Muscle layer of colon (tissue), 2 donors: ENCODE measurements at regions not wholly inside any gene's neighbourhood (a gene's known extent, or its start where the extent isn't known, plus 50 kb on each side); places are given as distances from the start of the nearest gene placed in this dataset.
A peak's percentile ranks its signal among the peaks of the same experiment; 100 is the strongest.

Source experiments
- H3K27ac ChIP-seq: one replicate; pipeline ENCODE4 v1.7.0; 2013; ENCODE audit warnings: low read depth, mild to moderate bottlenecking, low read length, moderate library complexity
- H3K27me3 ChIP-seq, 2 donors: one replicate each; pipeline ENCODE4 v1.7.0; 2013; ENCODE audit warnings: low read length in 2 of 2, mild to moderate bottlenecking in 2 of 2; ENCODE audit not compliant: insufficient read depth in 2 of 2, control insufficient read depth in 1 of 2
- H3K36me3 ChIP-seq: one replicate; pipeline ENCODE4 v1.7.0; 2013; ENCODE audit warnings: mild to moderate bottlenecking, low read length; ENCODE audit not compliant: insufficient read depth
- H3K4me1 ChIP-seq: one replicate; pipeline ENCODE4 v1.7.0; 2013; ENCODE audit warnings: mild to moderate bottlenecking, low read length; ENCODE audit not compliant: insufficient read depth
- H3K4me3 ChIP-seq, 2 donors: one replicate each; pipeline ENCODE4 v1.7.0; 2013; ENCODE audit warnings: low read length in 2 of 2, low read depth in 1 of 2, mild to moderate bottlenecking in 1 of 2, moderate library complexity in 1 of 2
- H3K9ac ChIP-seq: one replicate; pipeline ENCODE4 v1.7.0; 2013; ENCODE audit warnings: low read length
- H3K9me3 ChIP-seq: one replicate; pipeline ENCODE4 v1.7.0; 2013; ENCODE audit warnings: mild to moderate bottlenecking, low read length
- donor health status: abdominal sarcoma.
- donor health status: Adenocarcinoma of cecum.

DNA sequence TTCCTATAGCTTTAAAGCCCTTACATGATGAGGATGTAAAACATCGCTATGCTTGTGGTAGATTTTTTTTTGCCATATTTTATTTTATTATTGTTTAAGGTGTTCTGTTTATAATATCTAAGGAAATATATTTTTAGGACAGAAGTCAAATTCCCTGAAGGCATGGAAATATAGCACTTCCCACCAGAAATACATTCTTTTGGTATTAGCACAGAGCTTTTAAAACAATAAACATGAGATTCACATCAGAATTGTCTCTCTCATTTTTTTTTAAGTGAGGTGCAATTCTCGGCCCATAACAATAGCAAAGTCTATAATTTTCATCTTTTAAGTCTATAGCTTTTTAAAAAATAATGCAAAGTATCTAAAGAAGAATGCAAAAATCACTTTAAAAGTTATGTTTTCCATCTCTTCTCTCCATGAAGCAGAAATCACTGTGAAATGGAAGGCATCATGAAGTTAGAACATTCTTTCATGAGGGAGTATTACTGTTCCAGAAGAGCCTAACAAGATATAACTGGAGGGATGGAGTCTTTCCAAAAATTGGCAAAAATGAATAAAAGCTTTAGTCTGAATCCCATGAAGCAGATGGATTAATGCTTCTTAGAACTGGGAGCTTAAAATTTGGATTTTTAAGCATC is 283.6 kb upstream of the TRIB2 start:
- Histone ChIP-seq H3K9me3 (no peaks in the 10 kb centered on the region), H3K27ac (no peak overlapping the region), H3K36me3 (no peaks in the 10 kb centered on the region), H3K27me3 (no peaks in the 10 kb centered on the region), H3K4me1 (peaks cover 26% of the 10 kb centered on the region), H3K9ac (no peak overlapping the region), H3K4me3 (no peak overlapping the region)

DNA sequence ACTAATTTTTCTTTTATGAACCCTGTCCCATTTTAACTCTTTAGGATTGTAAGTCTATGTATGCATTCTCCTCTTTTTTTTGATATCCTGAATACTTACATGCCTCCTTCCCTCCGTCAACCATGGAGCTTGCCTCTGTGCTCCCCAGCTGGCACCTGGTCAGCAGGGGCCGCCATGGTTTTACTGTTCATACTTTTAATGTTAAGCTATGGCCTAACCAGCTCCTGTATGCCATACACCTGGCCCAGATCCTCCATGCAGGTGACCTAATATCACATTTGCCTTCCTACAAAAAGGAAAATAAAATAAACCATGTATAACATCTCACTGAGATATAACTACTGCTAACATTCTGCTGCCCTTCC is 283.1 kb upstream of the TRIB2 start:
- Histone ChIP-seq H3K9me3 (no peaks in the 10 kb centered on the region), H3K9ac (no peak overlapping the region), H3K36me3 (no peaks in the 10 kb centered on the region), H3K4me1 (peaks cover 21% of the 10 kb centered on the region), H3K27ac (no peak overlapping the region), H3K27me3 (no peaks in the 10 kb centered on the region), H3K4me3 (no peak overlapping the region)

DNA sequence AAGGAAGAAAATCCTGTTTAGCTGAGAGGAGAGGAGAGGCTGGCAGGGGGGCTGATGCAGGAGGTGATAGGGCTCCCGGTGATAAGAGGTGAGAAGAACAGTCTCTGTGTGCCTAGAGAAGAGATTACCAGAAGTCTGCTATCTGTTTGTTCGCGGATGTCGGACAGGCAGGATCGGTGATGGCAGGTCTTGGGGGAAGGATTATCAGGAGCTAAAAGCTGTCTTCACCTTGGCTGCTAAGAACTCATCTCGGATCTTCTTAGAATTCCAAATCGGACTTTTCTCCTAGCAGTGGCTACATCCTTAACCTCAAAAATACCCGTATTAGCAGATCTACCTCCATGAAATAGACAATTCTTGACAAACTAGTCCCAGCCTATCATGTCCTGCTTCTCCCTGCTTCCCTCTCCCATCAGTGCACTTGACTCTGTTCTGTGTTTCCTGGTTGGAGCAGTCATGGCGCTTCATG is 282.1 kb upstream of the TRIB2 start:
- H3K27ac ChIP-seq = no peak overlapping the region
- no peaks in the 10 kb centered on the region for H3K27me3 ChIP-seq
- H3K36me3 ChIP-seq = no peaks in the 10 kb centered on the region
- H3K9me3 ChIP-seq = no peaks in the 10 kb centered on the region
- H3K9ac ChIP-seq = no peak overlapping the region
- H3K4me1 ChIP-seq = peaks cover 11% of the 10 kb centered on the region
- H3K4me3 ChIP-seq = no peak overlapping the region

DNA sequence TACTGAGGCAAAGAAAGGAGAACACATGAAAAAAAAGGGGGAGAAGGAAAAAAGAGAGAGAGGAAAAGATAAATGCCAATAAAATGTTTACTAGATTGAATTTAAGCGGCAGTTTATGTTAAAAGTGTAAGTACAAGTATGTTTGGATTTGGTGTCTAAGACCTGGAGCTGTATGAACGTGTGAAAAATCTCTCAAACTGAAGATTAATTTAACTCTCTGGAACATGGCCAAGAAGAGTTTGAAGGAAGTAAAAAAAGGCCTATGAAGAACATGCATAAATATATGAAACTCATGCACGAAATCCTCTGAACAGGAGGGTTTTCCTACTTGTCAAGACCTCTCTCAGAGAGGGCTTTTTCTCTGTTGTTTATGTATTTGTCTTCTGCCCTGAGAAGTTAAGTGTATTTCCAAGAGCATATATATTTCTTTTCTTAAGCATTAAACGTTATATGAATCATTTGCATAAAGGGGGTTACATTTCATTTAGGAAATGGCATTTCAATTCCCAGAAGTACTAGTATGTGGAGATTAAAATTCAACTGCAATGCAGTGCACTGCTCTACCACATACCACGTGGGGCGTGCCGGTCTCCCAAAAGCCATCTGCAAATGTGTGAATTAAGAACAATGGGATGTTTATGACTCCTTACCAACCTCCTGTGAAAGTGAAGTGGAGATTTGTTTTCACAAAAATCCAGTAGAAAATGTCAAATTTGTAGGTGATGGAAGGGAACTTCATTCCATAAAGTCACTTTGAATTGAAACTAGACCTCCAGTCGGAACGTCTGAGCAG is 281.1 kb upstream of the TRIB2 start:
- Histone ChIP-seq H3K36me3 (no peaks in the 10 kb centered on the region), H3K4me1 (peaks cover 2% of the 10 kb centered on the region), H3K9ac (no peak overlapping the region), H3K9me3 (no peaks in the 10 kb centered on the region), H3K27me3 (no peaks in the 10 kb centered on the region), H3K27ac (no peak overlapping the region), H3K4me3 (no peak overlapping the region)

GRCh38 chr2:12436483-12436882 is 280.3 kb upstream of the TRIB2 start:
- Histone ChIP-seq H3K9me3 (no peaks in the 10 kb centered on the region), H3K9ac (no peak overlapping the region), H3K4me3 (no peak overlapping the region), H3K4me1 (no peaks in the 10 kb centered on the region), H3K36me3 (no peaks in the 10 kb centered on the region), H3K27me3 (no peaks in the 10 kb centered on the region), H3K27ac (no peak overlapping the region)

DNA sequence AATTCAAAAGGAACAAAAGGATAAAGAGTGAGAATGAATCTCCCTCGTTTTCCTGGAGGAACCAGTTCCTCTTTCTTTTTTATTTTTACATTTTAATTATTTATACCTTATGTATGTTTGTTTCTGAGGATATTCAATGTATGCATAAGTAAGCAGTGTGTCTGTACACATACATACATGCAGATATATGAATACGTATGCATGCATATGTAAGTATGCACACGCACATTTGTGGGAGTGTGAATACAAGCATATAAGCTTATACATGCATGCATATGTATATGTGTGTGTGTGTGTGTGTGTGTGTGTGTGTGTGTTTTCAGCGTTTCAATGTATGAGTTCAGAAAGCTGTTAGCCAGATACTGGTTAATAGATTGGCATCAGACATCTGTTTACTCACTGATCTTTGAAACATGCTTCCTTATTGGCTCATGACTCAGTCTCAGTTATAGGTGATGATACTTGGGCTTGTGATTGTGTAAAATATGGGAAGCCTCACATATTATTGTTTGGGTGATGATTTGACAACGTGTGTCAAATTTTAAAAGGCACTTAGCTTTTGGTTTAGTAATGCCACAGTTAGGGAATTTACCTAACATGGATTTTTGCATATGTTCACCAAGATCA is 279.7 kb upstream of the TRIB2 start:
- Histone ChIP-seq H3K9me3 (no peaks in the 10 kb centered on the region), H3K27me3 (no peaks in the 10 kb centered on the region), H3K27ac (no peak overlapping the region), H3K4me3 (no peak overlapping the region), H3K9ac (no peak overlapping the region), H3K4me1 (no peaks in the 10 kb centered on the region), H3K36me3 (no peaks in the 10 kb centered on the region)

GRCh38 chr2:12440731-12441130 is 276.0 kb upstream of the TRIB2 start:
- Histone ChIP-seq H3K4me1 (no peaks in the 10 kb centered on the region), H3K27ac (no peak overlapping the region), H3K9ac (no peak overlapping the region), H3K4me3 (no peak overlapping the region), H3K36me3 (no peaks in the 10 kb centered on the region), H3K9me3 (no peaks in the 10 kb centered on the region), H3K27me3 (no peaks in the 10 kb centered on the region)

- Histone ChIP-seq H3K4me1 (no peaks in the 10 kb centered on the region), H3K27ac (no peak overlapping the region), H3K9ac (no peak overlapping the region), H3K36me3 (no peaks in the 10 kb centered on the region), H3K4me3 (no peak overlapping the region), H3K27me3 (no peaks in the 10 kb centered on the region), H3K9me3 (no peaks in the 10 kb centered on the region)
Observed at GRCh38 chr2:12441750-12442475, 274.8 kb upstream of the TRIB2 start.

- Histone ChIP-seq H3K27ac (no peak overlapping the region), H3K4me3 (no peak overlapping the region), H3K9me3 (no peaks in the 10 kb centered on the region), H3K27me3 (no peaks in the 10 kb centered on the region), H3K9ac (no peak overlapping the region), H3K36me3 (no peaks in the 10 kb centered on the region), H3K4me1 (no peaks in the 10 kb centered on the region)
Observed at GRCh38 chr2:12442476-12442847, 274.3 kb upstream of the TRIB2 start.

DNA sequence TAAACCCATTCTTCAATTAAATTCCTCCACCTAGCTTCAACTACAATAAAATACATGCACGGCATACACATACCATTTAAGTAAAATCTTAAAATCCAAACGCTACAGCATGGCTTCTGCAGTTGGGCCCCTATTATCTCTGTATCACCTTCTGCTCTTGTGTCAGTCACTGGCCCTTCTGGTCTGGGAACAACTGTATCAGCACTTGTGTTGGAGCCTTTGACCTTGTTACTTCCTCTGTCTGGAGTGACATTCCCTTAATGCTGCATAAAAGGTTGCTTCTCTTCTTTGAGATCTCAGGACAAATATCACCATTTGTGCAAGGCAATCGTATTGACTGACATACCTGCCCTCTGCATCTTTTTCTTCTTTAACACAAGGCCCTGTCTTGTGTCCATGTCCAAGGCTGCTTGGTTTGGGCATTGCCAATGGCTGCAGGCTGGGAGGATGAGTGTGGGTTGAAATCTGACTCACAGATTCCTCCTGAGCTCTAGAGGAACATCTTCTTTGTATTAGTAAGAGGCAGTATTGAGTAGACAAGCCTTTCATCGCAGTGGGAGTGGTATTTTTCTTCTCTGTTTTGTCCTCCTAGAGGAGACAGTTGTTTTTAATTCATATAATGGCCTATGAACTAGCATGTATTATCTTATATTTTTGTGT is 267.8 kb upstream of the TRIB2 start:
- peaks cover 9% of the 10 kb centered on the region for H3K4me1 ChIP-seq
- no peak overlapping the region for H3K27ac ChIP-seq
- H3K4me3 ChIP-seq = no peak overlapping the region
- H3K36me3 ChIP-seq = no peaks in the 10 kb centered on the region
- no peaks in the 10 kb centered on the region for H3K9me3 ChIP-seq
- no peaks in the 10 kb centered on the region for H3K27me3 ChIP-seq
- no peak overlapping the region for H3K9ac ChIP-seq

DNA sequence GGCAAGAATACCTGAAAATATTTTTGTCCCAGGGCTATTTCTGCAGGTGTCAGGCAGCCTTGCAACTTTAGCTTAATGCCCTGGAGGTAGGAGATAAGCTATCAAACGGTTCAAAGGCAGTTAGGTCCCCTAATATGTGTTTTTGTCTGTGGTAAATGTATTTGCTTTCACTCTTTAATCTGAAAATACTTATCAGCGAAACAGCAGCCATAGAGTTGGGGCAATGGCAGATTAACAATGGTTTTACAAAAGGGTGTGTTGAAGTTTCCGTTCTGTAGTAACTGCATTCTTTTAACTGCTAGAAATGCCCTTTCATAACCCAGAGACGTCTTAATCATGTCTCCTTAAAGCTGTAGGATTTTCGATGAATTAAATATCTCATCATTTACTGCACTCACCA is 265.0 kb upstream of the TRIB2 start:
- H3K36me3 ChIP-seq = no peaks in the 10 kb centered on the region
- no peak overlapping the region for H3K9ac ChIP-seq
- H3K4me3 ChIP-seq = no peak overlapping the region
- H3K9me3 ChIP-seq = no peaks in the 10 kb centered on the region
- peaks cover 15% of the 10 kb centered on the region for H3K4me1 ChIP-seq
- peak overlapping the region; percentile 35 for H3K27ac ChIP-seq
- H3K27me3 ChIP-seq = no peaks in the 10 kb centered on the region
